HG03432 (cell line): ENCODE measurements at regions not wholly inside any gene's neighbourhood (a gene's known extent, or its start where the extent isn't known, plus 50 kb on each side); places are given as distances from the start of the nearest gene placed in this dataset.

Experiments
- ATAC-seq: cut with Tn5 transposase; IDR thresholded peaks from one replicate; pipeline ENCODE4 v1.9.1; 2021; ENCODE audit warnings: mild to moderate bottlenecking, moderate library complexity; ENCODE audit not compliant: unreplicated experiment

- ATAC-seq: no peak
These were observed 536.9 kb downstream of the TBC1D22A start for GRCh38 chr22:47299211-47299862.

- no peak for ATAC-seq
These were observed 535.8 kb downstream of the TBC1D22A start for GRCh38 chr22:47298017-47298785.

- no peak for ATAC-seq
These were observed 535.0 kb downstream of the TBC1D22A start for GRCh38 chr22:47297261-47298016.

GRCh38 chr22:47296405-47297260, 534.2 kb downstream of the TBC1D22A start:
- ATAC-seq: no peak

- no peak for ATAC-seq
These were observed 533.5 kb downstream of the TBC1D22A start for GRCh38 chr22:47295982-47296381.

- ATAC-seq: no peak
These were observed 532.9 kb downstream of the TBC1D22A start for GRCh38 chr22:47295226-47295901.

- no peak for ATAC-seq
These were observed 532.1 kb downstream of the TBC1D22A start for GRCh38 chr22:47294576-47294975.

GRCh38 chr22:47294222-47294532, 531.7 kb downstream of the TBC1D22A start:
- no peak for ATAC-seq

- no peak for ATAC-seq
These were observed 531.1 kb downstream of the TBC1D22A start for GRCh38 chr22:47293368-47294221.

GRCh38 chr22:47292546-47293320, 530.3 kb downstream of the TBC1D22A start:
- ATAC-seq: no peak

- no peak for ATAC-seq
These were observed 529.4 kb downstream of the TBC1D22A start for GRCh38 chr22:47291565-47292495.

GRCh38 chr22:47290706-47291430, 528.4 kb downstream of the TBC1D22A start:
- no peak for ATAC-seq

- ATAC-seq: no peak
These were observed 527.0 kb downstream of the TBC1D22A start for GRCh38 chr22:47289336-47289985.

GRCh38 chr22:47288680-47289079, 526.2 kb downstream of the TBC1D22A start:
- no peak for ATAC-seq

GRCh38 chr22:47287516-47287915, 525.1 kb downstream of the TBC1D22A start:
- ATAC-seq: no peak

GRCh38 chr22:47286590-47286989, 524.1 kb downstream of the TBC1D22A start:
- no peak for ATAC-seq
